ENCODE measurements at regions not wholly inside any gene's neighbourhood (a gene's known extent, or its start where the extent isn't known, plus 50 kb on each side); places are given as distances from the start of the nearest gene placed in this dataset.

DNA sequence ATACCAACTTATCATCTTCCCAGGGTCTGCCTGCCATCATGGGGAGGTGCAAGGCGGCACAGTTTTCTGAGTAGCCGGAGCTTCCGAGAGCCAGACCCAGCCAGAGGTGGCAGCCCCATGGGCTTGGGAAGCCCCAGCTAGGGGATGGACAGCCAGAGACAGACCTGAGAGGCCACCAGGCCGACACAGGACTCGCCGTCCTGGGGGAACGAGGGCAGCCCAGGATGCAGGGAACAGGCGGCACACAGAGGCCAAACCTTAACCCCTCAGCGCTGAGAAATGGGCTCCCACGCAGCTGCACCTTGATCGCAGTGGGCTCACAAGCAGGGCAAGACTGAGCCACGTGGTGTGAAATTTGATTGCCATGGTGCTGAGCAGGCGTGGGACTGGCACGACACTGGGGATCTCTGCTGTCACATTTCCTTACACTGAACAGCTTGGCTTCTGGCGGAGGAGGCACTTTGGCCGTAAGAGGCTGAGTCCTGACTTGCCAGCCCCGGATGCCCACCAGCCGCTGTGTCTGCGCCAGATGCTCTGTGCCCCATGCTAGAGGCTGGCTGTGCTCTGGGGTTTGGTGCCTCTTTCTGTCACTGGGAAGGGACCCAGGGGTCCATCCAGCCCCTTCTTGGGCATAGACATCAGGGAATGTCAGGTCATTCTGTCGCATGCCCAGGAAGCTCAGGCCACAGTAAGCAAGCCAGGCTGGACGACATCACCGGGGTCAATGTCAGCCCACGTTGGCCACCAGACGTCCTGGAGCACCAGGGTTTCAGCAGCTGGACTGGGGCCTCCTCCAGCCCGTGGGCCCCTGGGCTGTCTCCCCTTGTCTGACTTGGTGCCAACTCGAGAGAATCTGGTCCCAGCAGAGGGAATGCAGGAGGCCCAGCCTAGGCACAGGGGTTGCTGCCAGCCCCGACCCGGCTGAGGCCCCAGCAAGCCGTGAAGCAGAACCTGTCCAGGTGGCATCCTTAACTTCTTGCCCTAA, 312.1 kb upstream of the MYT1L start:
- no peaks in the 10 kb centered on the region for H3K9me3 Mint-ChIP-seq
- DNase-seq (ENCODE audit: low read depth, low spot score), result no peak
- H3K27me3 Mint-ChIP-seq (ENCODE audit: low read depth), result peaks cover 2% of the 10 kb centered on the region
- H3K36me3 Mint-ChIP-seq (ENCODE audit: low read depth), result no peaks in the 10 kb centered on the region
- H3K4me3 Mint-ChIP-seq, result no peak overlapping the region
- H3K4me1 Mint-ChIP-seq, result no peaks in the 10 kb centered on the region
- no peak for TF ChIP-seq CTCF (conservative IDR thresholded peaks at IDR 0.05)
- peak overlapping the region; percentile 17 for H3K27ac Mint-ChIP-seq (ENCODE audit: unreplicated experiment)

GRCh38 chr2:2641541-2642410, 310.7 kb upstream of the MYT1L start:
- DNase-seq (ENCODE audit: low read depth, low spot score), result no peak
- Mint-ChIP-seq H3K27ac (ENCODE audit: unreplicated experiment) (no peak overlapping the region), H3K27me3 (ENCODE audit: low read depth) (peaks cover 2% of the 10 kb centered on the region), H3K9me3 (no peaks in the 10 kb centered on the region), H3K36me3 (ENCODE audit: low read depth) (no peaks in the 10 kb centered on the region), H3K4me3 (no peak overlapping the region), H3K4me1 (no peaks in the 10 kb centered on the region)
- TF ChIP-seq CTCF (conservative IDR thresholded peaks at IDR 0.05), result no peak

DNA sequence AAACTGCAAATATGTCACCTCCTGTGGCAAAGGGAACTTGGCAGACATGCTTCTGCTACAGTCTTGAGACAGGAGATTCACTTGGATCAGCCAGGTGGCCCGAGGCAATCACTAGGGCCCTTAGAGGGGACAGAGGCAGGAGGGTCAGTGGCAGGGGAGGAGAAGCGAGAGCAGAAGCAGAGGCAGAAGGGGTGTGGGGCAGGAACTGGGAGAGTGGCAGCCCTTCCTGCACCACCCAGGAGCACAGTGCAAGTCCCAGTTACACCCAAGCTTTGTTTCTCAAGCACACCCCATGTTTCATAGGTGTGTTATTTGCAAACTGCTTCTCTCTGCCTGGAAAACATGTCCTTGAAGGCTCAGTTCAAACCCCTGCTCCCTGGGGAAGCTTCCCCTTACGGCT, 309.7 kb upstream of the MYT1L start:
- Mint-ChIP-seq H3K9me3 (no peaks in the 10 kb centered on the region), H3K27ac (ENCODE audit: unreplicated experiment) (no peak overlapping the region), H3K27me3 (ENCODE audit: low read depth) (peaks cover 2% of the 10 kb centered on the region), H3K4me1 (no peaks in the 10 kb centered on the region), H3K4me3 (no peak overlapping the region), H3K36me3 (ENCODE audit: low read depth) (no peaks in the 10 kb centered on the region)
- DNase-seq (ENCODE audit: low read depth, low spot score), result no peak
- no peak for TF ChIP-seq CTCF (conservative IDR thresholded peaks at IDR 0.05)

DNA sequence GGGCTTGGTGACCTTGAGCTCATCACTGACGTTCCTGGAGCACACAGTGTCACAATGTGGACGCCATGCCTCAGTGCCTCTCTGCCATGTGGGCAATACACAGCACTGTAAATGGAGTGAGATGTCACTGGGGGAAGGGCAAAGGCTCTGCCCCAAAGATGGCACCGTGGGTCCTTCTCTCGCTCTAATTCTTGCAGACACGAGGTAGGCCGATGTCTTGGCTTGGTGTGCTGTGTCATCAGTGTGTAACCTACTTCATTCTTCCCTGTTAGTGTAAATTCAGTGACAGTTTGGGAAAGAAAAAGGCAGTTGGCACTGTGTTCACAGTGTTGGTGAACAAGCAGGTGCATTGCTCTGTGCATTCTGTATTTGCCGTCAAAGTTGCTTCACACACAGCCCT, 309.3 kb upstream of the MYT1L start:
- Mint-ChIP-seq H3K27ac (ENCODE audit: unreplicated experiment) (no peak overlapping the region), H3K4me3 (no peak overlapping the region), H3K9me3 (no peaks in the 10 kb centered on the region), H3K4me1 (no peaks in the 10 kb centered on the region), H3K36me3 (ENCODE audit: low read depth) (no peaks in the 10 kb centered on the region), H3K27me3 (ENCODE audit: low read depth) (peaks cover 2% of the 10 kb centered on the region)
- DNase-seq (ENCODE audit: low read depth, low spot score), result no peak
- no peak for TF ChIP-seq CTCF (conservative IDR thresholded peaks at IDR 0.05)

GRCh38 chr2:2639251-2640139, 308.4 kb upstream of the MYT1L start:
- no peaks in the 10 kb centered on the region for H3K4me1 Mint-ChIP-seq
- TF ChIP-seq CTCF (conservative IDR thresholded peaks at IDR 0.05), result no peak
- peaks cover 2% of the 10 kb centered on the region for H3K27me3 Mint-ChIP-seq (ENCODE audit: low read depth)
- no peaks in the 10 kb centered on the region for H3K36me3 Mint-ChIP-seq (ENCODE audit: low read depth)
- no peak overlapping the region for H3K27ac Mint-ChIP-seq (ENCODE audit: unreplicated experiment)
- DNase-seq (ENCODE audit: low read depth, low spot score), result no peak
- no peak overlapping the region for H3K4me3 Mint-ChIP-seq
- no peaks in the 10 kb centered on the region for H3K9me3 Mint-ChIP-seq
